ENCODE measurements at regions not wholly inside any gene's neighbourhood (a gene's known extent, or its start where the extent isn't known, plus 50 kb on each side); places are given as distances from the start of the nearest gene placed in this dataset.
A peak's percentile ranks its signal among the peaks of the same experiment; 100 is the strongest.
"Not testable (repeated sequence)": the region's sequence is repeated elsewhere in the genome, so short reads cannot be mapped to it uniquely, and the experiment has no call there.

DNA sequence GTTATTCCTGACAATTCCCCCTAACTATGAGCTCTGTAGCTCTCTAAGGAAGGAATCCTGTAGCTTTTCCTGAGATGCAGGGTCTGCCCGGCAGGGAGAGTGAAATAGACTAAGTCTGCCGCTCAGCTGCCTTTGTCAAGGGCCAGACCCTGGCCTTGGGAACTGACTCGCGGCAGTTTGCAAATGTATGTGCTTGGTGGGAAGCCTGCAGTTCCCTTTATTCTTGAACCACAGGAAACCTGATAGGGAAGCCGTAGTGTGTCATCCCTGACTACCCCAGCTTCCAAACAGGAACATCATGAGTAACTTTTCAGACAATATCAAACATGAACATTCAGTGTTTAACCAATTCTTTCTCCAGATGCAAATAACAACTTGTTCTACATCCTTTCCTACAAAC lies 78.7 kb upstream of the IFNGR1 start:
- no peak overlapping the region for H3K4me3 Mint-ChIP-seq
- no peak for DNase-seq (ENCODE audit: low spot score in 2 of 2, unreplicated experiment in 2 of 2)
- TF ChIP-seq, protein P1, sequence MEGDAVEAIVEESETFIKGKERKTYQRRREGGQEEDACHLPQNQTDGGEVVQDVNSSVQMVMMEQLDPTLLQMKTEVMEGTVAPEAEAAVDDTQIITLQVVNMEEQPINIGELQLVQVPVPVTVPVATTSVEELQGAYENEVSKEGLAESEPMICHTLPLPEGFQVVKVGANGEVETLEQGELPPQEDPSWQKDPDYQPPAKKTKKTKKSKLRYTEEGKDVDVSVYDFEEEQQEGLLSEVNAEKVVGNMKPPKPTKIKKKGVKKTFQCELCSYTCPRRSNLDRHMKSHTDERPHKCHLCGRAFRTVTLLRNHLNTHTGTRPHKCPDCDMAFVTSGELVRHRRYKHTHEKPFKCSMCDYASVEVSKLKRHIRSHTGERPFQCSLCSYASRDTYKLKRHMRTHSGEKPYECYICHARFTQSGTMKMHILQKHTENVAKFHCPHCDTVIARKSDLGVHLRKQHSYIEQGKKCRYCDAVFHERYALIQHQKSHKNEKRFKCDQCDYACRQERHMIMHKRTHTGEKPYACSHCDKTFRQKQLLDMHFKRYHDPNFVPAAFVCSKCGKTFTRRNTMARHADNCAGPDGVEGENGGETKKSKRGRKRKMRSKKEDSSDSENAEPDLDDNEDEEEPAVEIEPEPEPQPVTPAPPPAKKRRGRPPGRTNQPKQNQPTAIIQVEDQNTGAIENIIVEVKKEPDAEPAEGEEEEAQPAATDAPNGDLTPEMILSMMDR (IDR thresholded peaks at IDR 0.05; ENCODE audit: unreplicated experiment) = no peak

DNA sequence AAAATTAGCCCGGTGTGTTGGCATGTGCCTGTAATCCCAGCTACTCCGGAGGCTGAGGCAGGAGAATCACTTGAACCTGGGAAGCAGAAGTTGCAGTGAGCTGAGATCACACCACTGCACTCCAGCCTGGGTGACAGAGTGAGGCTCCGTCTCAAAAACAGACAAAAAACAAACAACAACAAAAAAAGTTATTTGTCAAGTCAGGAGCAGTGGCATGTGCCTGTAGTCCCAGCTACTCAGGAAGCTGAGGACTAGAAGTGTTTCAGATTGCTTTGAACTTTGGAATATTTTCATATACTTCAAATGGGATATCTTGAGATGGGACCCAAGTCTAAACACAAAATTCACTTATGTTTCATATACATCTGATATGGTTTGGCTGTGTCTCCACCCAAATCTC lies 73.1 kb upstream of the IFNGR1 start:
- not testable (repeated sequence) for H3K9me3 Mint-ChIP-seq; H3K4me3 Mint-ChIP-seq; DNase-seq (ENCODE audit: low spot score in 2 of 2, unreplicated experiment in 2 of 2)

More for the DNA sequence above, 78.7 kb upstream of the IFNGR1 start:
- Mint-ChIP-seq H3K27ac (peak overlapping the region; percentile 5), H3K4me1 (peaks cover 10% of the 10 kb centered on the region), H3K27me3 (ENCODE audit: low read depth) (no peaks in the 10 kb centered on the region), H3K9me3 (no peaks in the 10 kb centered on the region), H3K36me3 (no peaks in the 10 kb centered on the region)

DNA sequence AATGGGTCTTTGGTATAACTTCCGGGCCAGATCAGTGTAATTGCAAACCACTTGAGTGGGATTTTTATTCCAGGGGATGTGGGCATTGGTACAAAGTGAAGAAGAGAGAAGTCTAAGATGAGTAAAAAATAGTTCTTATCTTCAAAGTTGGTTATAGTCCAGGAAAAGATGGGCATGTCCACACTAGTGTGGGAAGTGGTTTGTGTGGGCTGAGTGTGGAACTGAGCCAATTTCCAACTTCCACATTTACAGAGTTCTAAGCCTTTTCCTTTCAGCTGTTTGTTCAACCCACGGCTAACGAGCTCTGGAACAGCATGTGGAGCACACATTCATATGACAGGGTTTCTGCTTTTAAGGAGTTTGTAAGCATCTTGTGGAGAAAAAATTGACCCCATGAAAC lies 72.3 kb upstream of the IFNGR1 start:
- Mint-ChIP-seq H3K36me3 (no peaks in the 10 kb centered on the region), H3K9me3 (peaks cover 4% of the 10 kb centered on the region), H3K4me3 (no peak overlapping the region), H3K27ac (no peak overlapping the region), H3K4me1 (peaks cover 6% of the 10 kb centered on the region), H3K27me3 (ENCODE audit: low read depth) (no peaks in the 10 kb centered on the region)
- DNase-seq (ENCODE audit: low spot score in 2 of 2, unreplicated experiment in 2 of 2) = no peak
- TF ChIP-seq, protein P1 (IDR thresholded peaks at IDR 0.05; ENCODE audit: unreplicated experiment) = no peak

More for the DNA sequence above, 73.1 kb upstream of the IFNGR1 start:
- not testable (repeated sequence) for H3K27me3 Mint-ChIP-seq (ENCODE audit: low read depth); H3K27ac Mint-ChIP-seq; H3K4me1 Mint-ChIP-seq; H3K36me3 Mint-ChIP-seq

DNA sequence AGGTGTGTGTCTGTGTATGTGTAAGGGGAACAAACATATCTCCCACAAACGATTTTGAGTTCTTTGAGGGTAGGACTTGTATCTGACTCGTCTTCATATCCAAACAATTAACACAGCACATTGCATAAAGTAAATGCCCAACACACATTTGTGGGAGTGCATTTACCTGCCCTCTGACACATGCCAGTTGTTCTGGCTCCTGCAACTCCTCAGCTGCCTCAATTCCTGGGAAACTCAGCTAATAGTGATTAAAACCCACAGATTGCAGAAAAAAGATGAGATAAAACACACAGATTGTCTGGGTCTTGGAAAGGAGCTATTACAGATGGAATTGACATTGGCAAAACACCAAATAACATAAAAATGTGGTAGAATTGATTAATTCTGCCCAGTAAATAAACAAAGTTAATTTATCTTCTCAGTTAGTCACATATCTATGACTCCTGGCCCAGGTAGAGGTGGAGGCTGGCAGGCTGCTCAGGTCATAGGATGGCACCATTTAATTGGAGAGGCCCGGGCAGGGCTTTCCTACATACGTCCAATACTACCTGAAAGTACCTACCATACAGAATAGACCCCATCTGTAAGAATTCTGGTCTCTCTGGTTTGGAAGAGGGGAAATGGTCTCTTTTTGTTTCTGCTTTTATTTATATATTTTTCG lies 71.5 kb upstream of the IFNGR1 start:
- no peak overlapping the region for H3K4me3 Mint-ChIP-seq
- no peak for DNase-seq (ENCODE audit: low spot score in 2 of 2, unreplicated experiment in 2 of 2)
- H3K27ac Mint-ChIP-seq = no peak overlapping the region
- H3K27me3 Mint-ChIP-seq (ENCODE audit: low read depth) = no peaks in the 10 kb centered on the region
- TF ChIP-seq, protein P1 (IDR thresholded peaks at IDR 0.05; ENCODE audit: unreplicated experiment) = no peak
- H3K9me3 Mint-ChIP-seq = peaks cover 4% of the 10 kb centered on the region
- no peaks in the 10 kb centered on the region for H3K36me3 Mint-ChIP-seq
- H3K4me1 Mint-ChIP-seq = peaks cover 6% of the 10 kb centered on the region

DNA sequence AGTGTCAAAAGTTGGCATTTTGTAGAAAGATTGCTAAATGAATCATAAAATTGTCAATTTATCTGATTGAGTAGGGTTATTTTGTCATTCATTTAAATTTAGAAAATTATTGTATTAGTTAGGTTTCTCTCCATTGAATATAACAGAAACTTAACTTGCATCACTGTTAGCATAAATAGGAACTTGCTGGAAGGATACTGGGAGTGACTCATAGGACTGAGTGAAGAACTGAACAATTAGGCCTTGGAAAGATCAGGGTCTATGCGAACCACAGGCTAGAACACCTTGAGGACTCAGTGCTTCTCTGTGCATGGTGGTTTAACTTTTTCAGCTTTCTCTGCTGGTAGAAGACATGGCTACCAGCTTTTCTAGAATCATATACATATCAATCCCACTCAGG lies 67.7 kb upstream of the IFNGR1 start:
- Mint-ChIP-seq H3K36me3 (no peaks in the 10 kb centered on the region), H3K9me3 (peaks cover 4% of the 10 kb centered on the region), H3K27me3 (ENCODE audit: low read depth) (peaks cover 17% of the 10 kb centered on the region), H3K27ac (no peak overlapping the region), H3K4me1 (peaks cover 6% of the 10 kb centered on the region), H3K4me3 (no peak overlapping the region)
- TF ChIP-seq, protein P1 (IDR thresholded peaks at IDR 0.05; ENCODE audit: unreplicated experiment) = no peak
- DNase-seq (ENCODE audit: low spot score in 2 of 2, unreplicated experiment in 2 of 2) = no peak

DNA sequence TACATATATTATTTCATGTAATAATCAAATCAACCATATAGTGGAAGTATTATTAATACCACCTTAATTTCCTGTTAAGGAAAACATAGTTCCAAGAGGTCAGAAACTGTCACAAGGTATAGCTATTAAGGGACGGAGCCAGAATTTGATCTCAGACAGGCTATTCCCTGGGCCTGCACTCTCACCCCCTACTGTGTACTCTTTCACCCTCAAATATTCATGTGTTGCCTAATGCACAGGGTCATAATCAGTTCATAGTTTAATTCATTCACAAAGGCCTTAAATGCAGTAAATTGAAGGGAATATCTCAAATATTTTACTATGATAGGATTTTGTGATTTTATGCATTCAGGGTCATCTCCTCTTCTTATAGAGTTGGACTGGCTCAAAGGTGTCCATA lies 67.2 kb upstream of the IFNGR1 start:
- TF ChIP-seq, protein P1 (IDR thresholded peaks at IDR 0.05; ENCODE audit: unreplicated experiment) = no peak
- Mint-ChIP-seq H3K27ac (no peak overlapping the region), H3K4me3 (no peak overlapping the region), H3K9me3 (peaks cover 4% of the 10 kb centered on the region), H3K27me3 (ENCODE audit: low read depth) (peaks cover 17% of the 10 kb centered on the region), H3K36me3 (no peaks in the 10 kb centered on the region), H3K4me1 (peaks cover 6% of the 10 kb centered on the region)
- DNase-seq (ENCODE audit: low spot score in 2 of 2, unreplicated experiment in 2 of 2) = no peak
